Tibial nerve (tissue), 4 donors: ENCODE measurements at regions not wholly inside any gene's neighbourhood (a gene's known extent, or its start where the extent isn't known, plus 50 kb on each side); places are given as distances from the start of the nearest gene placed in this dataset.

ENCODE experiments used
- DNase-seq, 2 donors: peaks; one replicate each; pipeline ENCODE4 v3.0.0-alpha.2; 2019; ENCODE audit warnings: low spot score in 2 of 2
- H3K27ac ChIP-seq, 4 donors: fragments of 200-600 bp; sonication (generic) in 3 of 4; one replicate each; pipeline ENCODE4 v1.5.1; 2017 to 2019; ENCODE audit warnings: mild to moderate bottlenecking in 1 of 4
- H3K27me3 ChIP-seq, 2 donors: fragments of 200-600 bp; sonication (generic) in 1 of 2; one replicate each; pipeline versions ENCODE4 v1.5.1 to v1.6.0; 2017 to 2019
- H3K36me3 ChIP-seq, 3 donors: fragments of 200-600 bp; sonication (generic); one replicate each; pipeline ENCODE4 v1.5.1; 2018 to 2019
- H3K4me1 ChIP-seq, 4 donors: fragments of 200-600 bp; sonication (generic) in 3 of 4; one replicate each; pipeline ENCODE4 v1.5.1; 2017 to 2019
- H3K4me3 ChIP-seq, 4 donors: fragments of 200-600 bp; sonication (generic) in 3 of 4; one replicate each; pipeline ENCODE4 v1.5.1; 2017 to 2019; ENCODE audit warnings: mild to moderate bottlenecking in 1 of 4, moderate library complexity in 1 of 4
- H3K9me3 ChIP-seq, 4 donors: fragments of 200-600 bp; sonication (generic) in 3 of 4; one replicate each; pipeline ENCODE4 v1.5.1; 2017 to 2019
- EP300 ChIP-seq, 2 donors: sonication (generic); formaldehyde crosslinking; IDR thresholded peaks; one replicate each; pipeline ENCODE4 v1.6.1; 2017; ENCODE audit warnings: antibody characterized with exemption in 2 of 2, mild to moderate bottlenecking in 1 of 2
- POLR2A ChIP-seq, 2 donors: fragments of 450-650 bp; IDR thresholded peaks; one replicate each; pipeline ENCODE4 v1.6.1; 2017; ENCODE audit warnings: antibody characterized with exemption in 2 of 2, mild to moderate bottlenecking in 2 of 2, moderate library complexity in 2 of 2
- WGBS, 2 donors: methylation state at CpG; one replicate each; pipeline ENCODE4 v1.1.5; 2018; 5-methylcytosine and 5-hydroxymethylcytosine counted together
- TF ChIP-seq, protein P1 (sequence below), 5 experiments: fragments of 200-600 bp in 3 of 5; fragments of 450-650 bp in 2 of 5; sonication (generic) in 3 of 5; IDR thresholded peaks; one replicate each; pipeline ENCODE4 v1.5.1; 2016 to 2019; ENCODE audit warnings: antibody characterized with exemption in 5 of 5, mild to moderate bottlenecking in 3 of 5, moderate library complexity in 2 of 5

DNA sequence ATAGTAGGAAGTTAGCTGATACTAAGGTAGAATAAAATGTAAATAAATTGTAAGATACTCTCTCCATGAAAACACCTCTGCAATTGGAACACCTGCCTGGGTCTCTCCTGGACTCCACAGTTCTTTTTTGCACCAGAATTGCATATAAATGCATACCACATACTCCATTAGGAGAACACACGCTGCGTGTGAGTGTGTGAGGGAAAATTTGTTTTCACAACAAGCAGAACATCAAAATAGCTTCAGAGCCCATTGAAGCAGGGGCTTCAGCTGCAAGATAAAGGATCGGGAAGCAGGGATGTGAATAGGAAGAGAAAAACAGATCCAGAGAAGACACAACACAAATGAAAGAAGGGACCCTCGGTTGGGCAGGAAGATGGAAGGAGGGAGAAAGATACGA, 389.8 kb upstream of the BRINP1 start:
- no peak for TF ChIP-seq POLR2A (IDR thresholded peaks at IDR 0.05)
- TF ChIP-seq, protein P1, sequence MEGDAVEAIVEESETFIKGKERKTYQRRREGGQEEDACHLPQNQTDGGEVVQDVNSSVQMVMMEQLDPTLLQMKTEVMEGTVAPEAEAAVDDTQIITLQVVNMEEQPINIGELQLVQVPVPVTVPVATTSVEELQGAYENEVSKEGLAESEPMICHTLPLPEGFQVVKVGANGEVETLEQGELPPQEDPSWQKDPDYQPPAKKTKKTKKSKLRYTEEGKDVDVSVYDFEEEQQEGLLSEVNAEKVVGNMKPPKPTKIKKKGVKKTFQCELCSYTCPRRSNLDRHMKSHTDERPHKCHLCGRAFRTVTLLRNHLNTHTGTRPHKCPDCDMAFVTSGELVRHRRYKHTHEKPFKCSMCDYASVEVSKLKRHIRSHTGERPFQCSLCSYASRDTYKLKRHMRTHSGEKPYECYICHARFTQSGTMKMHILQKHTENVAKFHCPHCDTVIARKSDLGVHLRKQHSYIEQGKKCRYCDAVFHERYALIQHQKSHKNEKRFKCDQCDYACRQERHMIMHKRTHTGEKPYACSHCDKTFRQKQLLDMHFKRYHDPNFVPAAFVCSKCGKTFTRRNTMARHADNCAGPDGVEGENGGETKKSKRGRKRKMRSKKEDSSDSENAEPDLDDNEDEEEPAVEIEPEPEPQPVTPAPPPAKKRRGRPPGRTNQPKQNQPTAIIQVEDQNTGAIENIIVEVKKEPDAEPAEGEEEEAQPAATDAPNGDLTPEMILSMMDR (IDR thresholded peaks at IDR 0.05), result no peak
- no peak for TF ChIP-seq EP300 (IDR thresholded peaks at IDR 0.05)
- Histone ChIP-seq H3K36me3 (no peaks in the 10 kb centered on the region), H3K4me1 (no peaks in the 10 kb centered on the region), H3K27ac (no peak overlapping the region), H3K27me3 (no peaks in the 10 kb centered on the region), H3K9me3 (no peaks in the 10 kb centered on the region), H3K4me3 (no peak overlapping the region)
- WGBS, 2 donors, result 38 to 41% methylated on average over 5 of the region's 5 CpGs
- DNase-seq, result no peak

DNA sequence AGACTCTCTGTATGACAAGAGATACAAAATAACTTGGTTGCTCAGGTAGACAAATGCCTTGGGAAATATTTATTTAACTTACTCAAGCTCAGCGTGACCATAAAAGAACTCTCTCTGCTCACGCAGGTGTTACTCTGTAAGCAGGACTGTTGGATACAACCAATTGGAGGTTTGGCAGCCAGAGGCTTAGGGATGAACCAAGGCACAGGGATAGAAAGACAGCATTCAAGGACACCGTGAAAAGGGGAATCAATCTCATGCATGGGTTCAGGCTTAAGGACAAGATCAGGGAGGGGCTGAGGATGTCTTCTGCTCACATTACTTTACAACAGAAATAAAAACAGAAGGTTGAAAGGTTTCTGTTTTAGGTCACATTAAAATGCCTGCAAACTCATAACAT, 389.0 kb upstream of the BRINP1 start:
- WGBS, 2 donors, result 46 to 55% methylated on average over 3 of the region's 3 CpGs
- Histone ChIP-seq H3K4me1 (no peaks in the 10 kb centered on the region), H3K27me3 (no peaks in the 10 kb centered on the region), H3K4me3 (no peak overlapping the region), H3K9me3 (no peaks in the 10 kb centered on the region), H3K27ac (no peak overlapping the region), H3K36me3 (no peaks in the 10 kb centered on the region)
- no peak for DNase-seq
- TF ChIP-seq, protein P1 (IDR thresholded peaks at IDR 0.05), result no peak
- TF ChIP-seq POLR2A (IDR thresholded peaks at IDR 0.05) (no peak), EP300 (IDR thresholded peaks at IDR 0.05) (no peak)

DNA sequence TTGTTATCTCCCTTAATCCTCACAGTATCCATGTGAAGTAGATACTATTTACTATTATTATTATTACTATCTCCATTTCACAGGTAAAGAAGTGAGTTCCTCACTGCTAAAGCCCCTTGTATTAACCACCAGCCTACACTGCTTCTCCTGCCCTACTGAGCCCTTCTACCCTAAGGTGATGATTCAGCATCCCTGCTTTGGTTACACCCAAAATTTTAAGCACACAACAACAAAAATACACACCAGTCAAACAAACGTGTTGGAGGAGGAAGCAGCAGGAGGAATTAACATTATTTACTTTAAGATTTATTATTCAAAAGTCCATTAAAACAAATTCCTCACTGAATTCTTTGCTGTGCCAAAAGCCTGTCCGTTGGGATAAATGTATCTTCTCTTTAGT, 370.2 kb upstream of the BRINP1 start:
- DNase-seq, result no peak
- Histone ChIP-seq H3K4me3 (no peak overlapping the region), H3K4me1 (no peaks in the 10 kb centered on the region), H3K27me3 (no peaks in the 10 kb centered on the region), H3K27ac (no peak overlapping the region), H3K36me3 (no peaks in the 10 kb centered on the region), H3K9me3 (peaks cover 0 to 3% (median 0%) of the 10 kb centered on the region in 4 donors)
- TF ChIP-seq POLR2A (IDR thresholded peaks at IDR 0.05), result no peak
- TF ChIP-seq, protein P1 (IDR thresholded peaks at IDR 0.05), result no peak
- TF ChIP-seq EP300 (IDR thresholded peaks at IDR 0.05), result no peak
- WGBS, 2 donors, result 46 to 47% methylated on average over 2 of the region's 2 CpGs

DNA sequence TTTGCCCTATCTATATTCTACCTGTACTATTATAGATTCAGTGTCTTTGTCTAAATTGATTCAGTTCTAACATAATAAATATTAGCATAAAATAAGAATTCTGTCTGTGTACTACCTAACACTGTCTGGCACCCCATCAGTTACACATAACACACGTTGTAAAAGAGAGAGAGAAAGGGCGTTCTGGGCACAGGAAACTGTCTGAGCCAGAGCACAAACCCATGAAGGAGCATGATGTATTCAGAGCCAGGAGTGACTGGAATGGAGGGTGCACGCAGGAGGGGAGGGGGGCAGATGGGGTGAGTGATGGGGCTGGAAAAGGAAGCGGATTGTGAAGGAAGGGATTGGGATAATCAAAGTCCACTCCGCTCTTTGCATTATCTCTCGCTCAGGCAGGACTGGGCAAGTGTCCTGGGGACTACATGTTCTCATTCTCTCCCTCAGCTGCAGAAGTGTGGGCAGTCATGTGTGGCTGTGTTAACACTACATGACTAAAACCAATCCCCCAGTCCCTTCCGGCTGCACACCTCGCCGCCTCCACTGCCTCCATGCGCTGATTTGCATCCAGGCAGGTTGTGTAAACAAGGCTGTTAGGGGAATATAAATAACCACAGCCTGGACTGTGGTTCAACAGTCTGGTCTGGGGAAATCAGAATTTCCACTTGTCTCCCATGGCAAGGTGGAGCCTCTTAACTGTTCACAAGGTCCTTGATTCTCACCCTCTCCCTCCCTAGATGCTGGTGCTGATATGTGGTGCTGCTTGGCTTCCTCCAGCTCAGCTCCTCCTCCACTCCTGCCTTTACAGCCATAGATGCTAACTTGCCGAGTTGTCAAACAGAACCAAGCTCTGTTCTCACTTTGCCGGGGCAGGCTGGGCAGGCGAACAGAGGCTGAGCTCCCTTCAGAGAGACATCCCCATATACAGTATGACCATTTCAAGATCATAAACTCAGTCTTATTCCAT, 367.5 kb upstream of the BRINP1 start:
- Histone ChIP-seq H3K4me1 (no peaks in the 10 kb centered on the region), H3K27ac (no peak overlapping the region), H3K4me3 (no peak overlapping the region), H3K36me3 (no peaks in the 10 kb centered on the region), H3K27me3 (no peaks in the 10 kb centered on the region), H3K9me3 (peaks cover 0 to 7% (median 0%) of the 10 kb centered on the region in 4 donors)
- TF ChIP-seq, protein P1 (IDR thresholded peaks at IDR 0.05), result no peak
- TF ChIP-seq POLR2A (IDR thresholded peaks at IDR 0.05) (no peak), EP300 (IDR thresholded peaks at IDR 0.05) (no peak)
- 38 to 46% methylated on average over 13 of the region's 13 CpGs for WGBS, 2 donors
- DNase-seq, result no peak

DNA sequence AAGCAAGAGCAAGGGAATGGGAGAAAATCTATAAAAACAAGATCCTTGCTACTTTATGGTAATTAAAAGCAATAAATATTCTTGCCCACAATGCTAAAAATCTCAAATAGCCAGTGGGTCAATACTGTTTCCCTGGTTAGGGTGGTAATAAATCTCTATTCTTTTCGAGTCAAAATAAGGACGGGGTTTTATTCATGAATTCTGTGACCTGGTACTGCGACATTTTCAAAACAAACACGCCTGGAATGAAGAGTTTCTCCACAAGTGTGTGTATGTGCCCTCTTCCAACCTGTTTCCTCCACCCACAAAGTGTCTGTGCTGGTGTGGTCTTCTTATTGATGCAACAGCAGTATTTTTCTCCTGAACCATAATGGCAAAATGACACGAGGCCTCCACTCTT, 358.8 kb upstream of the BRINP1 start:
- no peaks in the 10 kb centered on the region for H3K27me3 ChIP-seq
- H3K4me3 ChIP-seq, result no peak overlapping the region
- H3K9me3 ChIP-seq, result no peaks in the 10 kb centered on the region
- H3K4me1 ChIP-seq, result no peaks in the 10 kb centered on the region
- H3K27ac ChIP-seq, result no peak overlapping the region
- DNase-seq, result no peak
- TF ChIP-seq, protein P1 (IDR thresholded peaks at IDR 0.05), result no peak
- TF ChIP-seq POLR2A (IDR thresholded peaks at IDR 0.05) (no peak), EP300 (IDR thresholded peaks at IDR 0.05) (no peak)
- H3K36me3 ChIP-seq, result no peaks in the 10 kb centered on the region
- WGBS, 2 donors, result 61 to 66% methylated on average over 5 of the region's 5 CpGs
